SK-N-SH (cell line): ENCODE measurements at regions not wholly inside any gene's neighbourhood (a gene's known extent, or its start where the extent isn't known, plus 50 kb on each side); places are given as distances from the start of the nearest gene placed in this dataset.

Experiments used
- CTCF ChIA-PET: fragments of 300-600, 350-600 bp; formaldehyde crosslinking; extraction: SDS; loops from one replicate; lab custom pipeline; 2021; lab: Yijun Ruan, JAX
- POLR2A ChIA-PET: fragments of 350-600 bp; sonication (Branson Sonifier 250); formaldehyde crosslinking; extraction: SDS; loops from one replicate; lab custom pipeline; 2020; ENCODE audit warnings: antibody characterized with exemption, inconsistent platforms; lab: Yijun Ruan, JAX
- DNase-seq: peaks from one replicate; pipeline ENCODE4 v3.0.0; 2012
- H2AFZ ChIP-seq: fragments of 200-600 bp; sonication (generic); 2 replicates; pipeline ENCODE4 v1.8.1; 2016; ENCODE audit warnings: antibody characterized with exemption, mild to moderate bottlenecking, low read depth
- H3F3A ChIP-seq: fragments of 200-600 bp; sonication (generic); replicated peaks from 2 replicates; pipeline ENCODE3; 2016; ENCODE audit warnings: antibody characterized with exemption, mild to moderate bottlenecking; ENCODE audit not compliant: insufficient read depth
- H3K27ac ChIP-seq, 2 experiments: fragments of 200-500 bp in 1 of 2; fragments of 200-600 bp in 1 of 2; sonication (Bioruptor generic) in 1 of 2; sonication (generic), shearing (Covaris generic) in 1 of 2; 2 replicates each; pipeline versions ENCODE4 v1.5.1 to v1.6.1; 2014 to 2016; ENCODE audit warnings: low read depth in 2 of 2, inconsistent platforms in 1 of 2, low read length in 1 of 2, mild to moderate bottlenecking in 1 of 2, mixed read lengths in 1 of 2
- H3K27me3 ChIP-seq: fragments of 200-600 bp; sonication (generic), shearing (Covaris generic); 2 replicates; pipeline ENCODE4 v1.6.1; 2016; ENCODE audit warnings: mixed run types; ENCODE audit not compliant: insufficient read depth
- H3K36me3 ChIP-seq, 2 experiments: fragments of 200-500 bp in 1 of 2; fragments of 200-600 bp in 1 of 2; sonication (Bioruptor generic) in 1 of 2; sonication (generic) in 1 of 2; replicated peaks in 1 of 2; 2 replicates each; pipeline versions ENCODE3 to v1.5.1; 2014 to 2016; ENCODE audit warnings: low read length in 1 of 2, mild to moderate bottlenecking in 1 of 2; ENCODE audit not compliant: insufficient read depth in 2 of 2, control insufficient read depth in 1 of 2
- H3K4me1 ChIP-seq, 2 experiments: fragments of 200-500 bp in 1 of 2; fragments of 200-600 bp in 1 of 2; sonication (Bioruptor generic) in 1 of 2; sonication (generic), shearing (Covaris generic) in 1 of 2; 2 replicates each; pipeline versions ENCODE4 v1.5.1 to v1.6.1; 2014 to 2016; ENCODE audit warnings: low read depth in 1 of 2, low read length in 1 of 2, mixed run types in 1 of 2; ENCODE audit not compliant: insufficient read depth in 2 of 2, control insufficient read depth in 1 of 2
- H3K4me2 ChIP-seq: fragments of 200-600 bp; sonication (generic), shearing (Covaris generic); 2 replicates; pipeline ENCODE4 v1.6.1; 2017; ENCODE audit warnings: mixed run types
- H3K4me3 ChIP-seq, 2 experiments: fragments of 200-500 bp in 1 of 2; fragments of 200-600 bp in 1 of 2; sonication (Bioruptor generic) in 1 of 2; sonication (generic), shearing (Covaris generic) in 1 of 2; 2 replicates each; pipeline versions ENCODE4 v1.5.1 to v1.8.1; 2014 to 2016; ENCODE audit warnings: low read depth in 2 of 2, inconsistent platforms in 1 of 2, low read length in 1 of 2, mild to moderate bottlenecking in 1 of 2, mixed read lengths in 1 of 2, moderate library complexity in 1 of 2
- H3K79me2 ChIP-seq: fragments of 200-600 bp; sonication (generic); 2 replicates; pipeline ENCODE4 v1.8.1; 2017; ENCODE audit warnings: mild to moderate bottlenecking; ENCODE audit not compliant: insufficient read depth
- H3K9ac ChIP-seq: fragments of 200-600 bp; sonication (generic); 2 replicates; pipeline ENCODE4 v1.6.1; 2017; ENCODE audit warnings: mixed run types
- H3K9me2 ChIP-seq: fragments of 200-600 bp; sonication (generic); 2 replicates; pipeline ENCODE4 v1.6.1; 2017; ENCODE audit warnings: mixed run types
- H3K9me3 ChIP-seq: fragments of 200-600 bp; sonication (generic); 2 replicates; pipeline ENCODE4 v1.6.1; 2017; ENCODE audit warnings: mixed run types, mild to moderate bottlenecking, moderate library complexity
- H4K20me1 ChIP-seq: fragments of 200-600 bp; sonication (generic); 2 replicates; pipeline ENCODE4 v1.6.1; 2017; ENCODE audit warnings: mild to moderate bottlenecking, mixed run types; ENCODE audit not compliant: insufficient read depth
- CHD2 ChIP-seq: fragments of 150-350 bp; IDR thresholded peaks from 2 replicates; pipeline ENCODE4 v1.6.1; 2018; ENCODE audit warnings: low read length; ENCODE audit not compliant: partially characterized antibody
- CTCF ChIP-seq: fragments of 200-600 bp; sonication (generic); IDR thresholded peaks from 2 replicates; pipeline ENCODE4 v1.6.1; 2017; ENCODE audit warnings: antibody characterized with exemption, mild to moderate bottlenecking, moderate library complexity
- EP300 ChIP-seq, 2 experiments: IDR thresholded peaks; 2 replicates each; pipeline versions ENCODE4 v1.4.0 to v1.6.1; 2012; ENCODE audit warnings: borderline replicate concordance in 1 of 2, low read depth in 1 of 2, low read length in 1 of 2
- GATA2 ChIP-seq: sonication (generic); formaldehyde crosslinking; IDR thresholded peaks from 2 replicates; pipeline ENCODE4 v1.5.0; 2020; ENCODE audit warnings: mild to moderate bottlenecking, missing genetic modification reagents
- JUND ChIP-seq: IDR thresholded peaks from 2 replicates; pipeline ENCODE4 v1.4.0; 2012
- MEF2A ChIP-seq: IDR thresholded peaks from 2 replicates; pipeline ENCODE4 v1.4.0; 2012; ENCODE audit warnings: low read depth, borderline replicate concordance
- NFIC ChIP-seq: IDR thresholded peaks from 2 replicates; pipeline ENCODE4 v1.4.0; 2012; ENCODE audit warnings: borderline replicate concordance
- NRF1 ChIP-seq: IDR thresholded peaks from 2 replicates; pipeline ENCODE4 v1.6.1; 2012; ENCODE audit warnings: low read depth, mild to moderate bottlenecking, low read length
- PBX3 ChIP-seq: IDR thresholded peaks from 2 replicates; pipeline ENCODE4; 2012
- RAD21 ChIP-seq: IDR thresholded peaks from 2 replicates; pipeline ENCODE4 v1.6.1; 2012; ENCODE audit warnings: mild to moderate bottlenecking, low read length
- REST ChIP-seq: IDR thresholded peaks from 2 replicates; pipeline ENCODE4 v1.6.1; 2012; ENCODE audit warnings: mild to moderate bottlenecking, low read depth, low read length, moderate library complexity
- RFX5 ChIP-seq: IDR thresholded peaks from 2 replicates; pipeline ENCODE4 v1.6.1; 2012; ENCODE audit warnings: mild to moderate bottlenecking, improper control_type of control experiment, low read length
- RXRA ChIP-seq: IDR thresholded peaks from 2 replicates; pipeline ENCODE4 v1.4.0; 2012; ENCODE audit warnings: low read depth, mild to moderate bottlenecking, borderline replicate concordance
- SIN3A ChIP-seq: IDR thresholded peaks from 2 replicates; pipeline ENCODE4 v1.6.1; 2012; ENCODE audit warnings: low read depth, mild to moderate bottlenecking, low read length, moderate library complexity, borderline replicate concordance
- SMC3 ChIP-seq: IDR thresholded peaks from 2 replicates; pipeline ENCODE4 v1.6.1; 2012; ENCODE audit warnings: low read depth, low read length, improper control_type of control experiment
- TAF1 ChIP-seq: IDR thresholded peaks from 2 replicates; pipeline ENCODE4 v1.6.1; 2012; ENCODE audit warnings: low read depth, mild to moderate bottlenecking, low read length, moderate library complexity, borderline replicate concordance
- TEAD4 ChIP-seq: IDR thresholded peaks from 2 replicates; pipeline ENCODE4 v1.4.0; 2012; ENCODE audit warnings: mild to moderate bottlenecking, borderline replicate concordance; ENCODE audit not compliant: insufficient read depth
- USF1 ChIP-seq: IDR thresholded peaks from 2 replicates; pipeline ENCODE4 v1.4.0; 2012; ENCODE audit warnings: low read depth, borderline replicate concordance
- WGBS: methylation state at CpG from one replicate; pipeline ENCODE4 v1.1.6; 2017; ENCODE audit warnings: low lambda C conversion rate; 5-methylcytosine and 5-hydroxymethylcytosine counted together

- no peaks in the 10 kb centered on the region for H4K20me1 ChIP-seq
- POLR2A ChIA-PET = no interaction called here
These were observed 555.2 kb upstream of the SETBP1 start for GRCh38 chr18:44125446-44125845.

More at GRCh38 chr18:44125446-44125845, 555.2 kb upstream of the SETBP1 start:
- no peaks in the 10 kb centered on the region; a peak in 1 of 4 replicates for H3K4me1 ChIP-seq
- H3K27me3 ChIP-seq = no peaks in the 10 kb centered on the region
- no peak overlapping the region for H3K4me2 ChIP-seq
- H2AFZ ChIP-seq = no peak overlapping the region
- no peak for DNase-seq
- CTCF ChIA-PET = no interaction called here
- H3K36me3 ChIP-seq = no peaks in the 10 kb centered on the region
- no peaks in the 10 kb centered on the region for H3K9me3 ChIP-seq
- H3K79me2 ChIP-seq = no peaks in the 10 kb centered on the region
- H3K4me3 ChIP-seq = no peak overlapping the region
- no peaks in the 10 kb centered on the region for H3F3A ChIP-seq
- H3K27ac ChIP-seq = no peak overlapping the region
- H3K9me2 ChIP-seq = no peaks in the 10 kb centered on the region
- H3K9ac ChIP-seq = no peak overlapping the region
- no peak for TF ChIP-seq NRF1
- TF ChIP-seq MEF2A = no peak
- TF ChIP-seq PBX3 = no peak
- no peak for TF ChIP-seq CHD2
- no peak for TF ChIP-seq NFIC
- TF ChIP-seq TEAD4 = no peak
- TF ChIP-seq TAF1 = no peak
- TF ChIP-seq USF1 = no peak
- TF ChIP-seq GATA2 (CRISPR knock-in tag) = no peak
- TF ChIP-seq JUND = no peak
- no peak for TF ChIP-seq REST
- TF ChIP-seq RXRA = no peak
- TF ChIP-seq RAD21 = no peak
- TF ChIP-seq SMC3 = no peak
- TF ChIP-seq CTCF = no peak
- no peak for TF ChIP-seq RFX5
- no peak for TF ChIP-seq SIN3A
- no peak for TF ChIP-seq EP300 (IDR thresholded peaks at IDR 0.05; ENCODE audit: borderline replicate concordance in 1 of 2, low read depth in 1 of 2, low read length in 1 of 2)
- WGBS = 89% methylated on average over 3 of the region's 3 CpGs
